ENCODE measurements at regions not wholly inside any gene's neighbourhood (a gene's known extent, or its start where the extent isn't known, plus 50 kb on each side); places are given as distances from the start of the nearest gene placed in this dataset.

GRCh38 chr9:129236441-129237145, 58.5 kb upstream of the IER5L start:
- TF ChIP-seq TAF1 (IDR thresholded peaks at IDR 0.05; ENCODE audit: low read depth, low read length) (no peak), SIN3A (conservative IDR thresholded peaks at IDR 0.05 in 1 of 2, IDR thresholded peaks at IDR 0.05 in 1 of 2; ENCODE audit: low read depth in 1 of 2, low read length in 2 of 2) (no peak), POLR2A (IDR thresholded peaks at IDR 0.05; ENCODE audit: control extremely low read depth in 1 of 2, low read depth in 2 of 2, low read length in 2 of 2) (no peak), JUN (IDR thresholded peaks at IDR 0.05; ENCODE audit: low read depth, low read length) (no peak), CTCF (IDR thresholded peaks at IDR 0.05; ENCODE audit: control extremely low read depth in 1 of 3, insufficient read depth in 1 of 3, low read depth in 1 of 3, low read length in 3 of 3) (no peak), YY1 (IDR thresholded peaks at IDR 0.05; ENCODE audit: low read depth, low read length) (no peak)
